ENCODE measurements at regions not wholly inside any gene's neighbourhood (a gene's known extent, or its start where the extent isn't known, plus 50 kb on each side); places are given as distances from the start of the nearest gene placed in this dataset.

GRCh38 chr5:91928754-91929521 is 545.8 kb upstream of the ARRDC3 start:
- TF ChIP-seq GATA2 (IDR thresholded peaks at IDR 0.05; ENCODE audit: low read depth, low read length) (no peak), GATA3 (IDR thresholded peaks at IDR 0.05; ENCODE audit: low read depth, low read length) (no peak)
